ENCODE measurements at regions not wholly inside any gene's neighbourhood (a gene's known extent, or its start where the extent isn't known, plus 50 kb on each side); places are given as distances from the start of the nearest gene placed in this dataset.
"Not testable (repeated sequence)": the region's sequence is repeated elsewhere in the genome, so short reads cannot be mapped to it uniquely, and the experiment has no call there.

DNA sequence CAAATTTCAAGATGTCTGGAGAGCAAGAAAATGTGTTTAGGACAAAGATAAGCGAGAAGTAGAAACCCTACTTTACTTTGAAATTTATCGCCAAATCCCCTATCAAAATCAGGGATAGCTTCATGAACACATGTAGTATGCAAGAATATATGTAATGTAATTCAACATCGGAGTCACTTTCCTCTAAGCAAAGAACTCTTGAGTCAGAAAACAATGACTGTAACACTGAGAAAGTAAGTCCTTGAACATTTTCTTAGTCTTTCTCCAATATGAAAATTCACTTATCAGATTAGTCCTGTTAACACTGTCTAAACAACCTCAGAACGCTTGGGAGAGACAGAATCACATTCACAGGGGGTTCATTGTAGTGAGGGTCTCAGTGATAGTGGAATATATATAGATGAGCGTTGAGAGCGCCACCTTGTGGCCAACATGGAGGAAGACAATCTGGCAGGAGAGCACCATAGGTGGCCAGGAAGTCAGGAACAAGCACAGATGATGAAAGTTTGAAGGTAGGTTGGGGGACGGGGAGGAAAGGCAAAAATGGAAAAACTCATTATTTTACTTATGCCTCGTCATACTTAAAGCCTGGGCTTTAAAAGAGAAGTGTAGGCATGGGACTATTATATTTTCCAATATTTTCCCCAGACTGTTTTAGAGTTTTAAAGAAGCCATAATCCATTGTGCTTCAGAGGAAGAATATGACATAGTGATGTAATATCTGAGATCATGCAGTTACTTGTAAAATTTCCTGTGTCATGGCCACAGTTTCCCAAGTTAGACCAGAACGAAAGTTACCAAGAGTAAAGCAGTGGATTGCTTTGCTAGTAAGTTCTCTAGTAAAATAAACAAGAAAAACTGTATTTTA lies 115.5 kb upstream of the GNAI1 start:
- DNase-seq: no peak

DNA sequence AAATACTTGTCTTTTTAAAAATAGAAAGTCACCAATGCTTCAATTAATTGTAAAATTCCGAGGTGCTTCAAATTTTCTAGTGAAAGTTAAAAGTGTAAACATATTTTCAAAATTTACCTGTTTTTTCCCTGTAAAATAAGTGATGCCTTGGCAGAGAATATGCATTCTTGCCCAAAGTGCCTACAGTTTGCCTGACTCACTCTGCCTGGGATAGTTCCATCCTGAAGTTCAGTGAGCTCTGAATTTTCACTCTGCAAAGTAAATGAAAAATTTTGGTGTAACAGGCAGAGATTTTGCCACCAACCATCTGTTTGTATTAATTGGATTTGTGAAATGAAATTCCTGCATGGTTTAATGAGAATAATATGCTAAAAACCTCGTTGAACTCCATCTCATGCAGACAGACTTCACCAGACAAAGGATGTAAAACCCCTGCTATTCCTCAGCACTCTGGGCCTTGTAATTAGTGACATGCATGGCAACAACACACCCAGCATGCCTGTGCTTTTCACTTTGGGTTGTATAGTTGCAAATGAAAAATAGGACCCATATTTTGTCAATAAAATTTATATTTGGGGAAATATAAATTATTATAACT lies 117.4 kb upstream of the GNAI1 start:
- no peak for DNase-seq

DNA sequence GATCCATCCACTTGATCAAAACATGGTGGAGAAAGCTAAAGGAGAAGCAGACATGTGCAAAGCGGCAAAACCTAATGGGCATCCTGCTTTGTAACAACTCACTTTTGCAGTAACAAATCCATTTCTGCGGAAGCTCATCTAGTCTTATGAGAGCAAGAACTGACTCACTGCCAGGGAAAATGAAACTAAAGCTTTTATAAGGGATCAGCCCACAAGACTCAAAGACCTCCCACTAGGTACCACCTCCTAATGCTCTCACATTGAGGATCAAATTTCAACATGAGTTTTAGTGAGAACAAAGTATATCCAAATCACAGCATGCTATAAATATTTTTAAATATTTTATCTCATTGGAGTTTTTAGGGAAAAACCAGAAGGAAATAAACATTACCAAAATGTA lies 120.1 kb upstream of the GNAI1 start:
- no peak for DNase-seq

DNA sequence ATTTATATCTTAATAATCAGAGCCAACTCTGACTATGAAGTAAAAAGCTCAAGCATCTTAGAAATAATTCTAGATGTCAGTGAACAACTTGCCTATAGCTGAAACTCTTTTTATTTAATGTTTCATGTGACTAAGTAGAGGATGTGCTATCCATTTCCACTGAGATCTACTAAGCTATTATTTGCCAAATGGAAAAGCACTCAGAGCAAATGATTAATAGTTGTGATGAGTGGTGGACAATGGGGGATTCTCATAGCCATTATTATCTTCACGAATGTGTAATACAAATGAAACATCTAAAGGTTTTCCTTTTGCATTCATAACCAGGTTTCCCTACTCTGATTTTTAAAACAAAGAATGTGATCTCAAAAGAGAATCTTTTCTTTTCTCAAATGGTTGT lies 126.6 kb upstream of the GNAI1 start:
- DNase-seq: no peak

DNA sequence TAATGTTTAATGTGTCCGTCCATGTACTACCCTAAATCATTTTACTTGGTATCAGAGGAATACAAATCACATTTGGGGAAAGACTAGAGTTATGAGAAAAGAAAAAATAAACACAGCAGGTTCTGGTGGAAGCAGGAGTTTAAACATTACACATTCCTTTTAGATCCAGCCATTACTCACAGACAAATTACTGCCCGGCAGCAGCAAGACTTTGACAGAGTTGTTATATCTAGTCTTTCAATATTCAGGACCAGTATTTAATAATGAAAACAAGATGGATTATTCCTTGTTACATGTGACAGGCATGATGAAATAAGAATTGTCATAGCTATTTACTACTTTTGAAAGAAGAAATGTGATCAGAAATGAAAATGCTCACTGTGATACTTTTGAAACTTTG lies 131.8 kb upstream of the GNAI1 start:
- DNase-seq: no peak

DNA sequence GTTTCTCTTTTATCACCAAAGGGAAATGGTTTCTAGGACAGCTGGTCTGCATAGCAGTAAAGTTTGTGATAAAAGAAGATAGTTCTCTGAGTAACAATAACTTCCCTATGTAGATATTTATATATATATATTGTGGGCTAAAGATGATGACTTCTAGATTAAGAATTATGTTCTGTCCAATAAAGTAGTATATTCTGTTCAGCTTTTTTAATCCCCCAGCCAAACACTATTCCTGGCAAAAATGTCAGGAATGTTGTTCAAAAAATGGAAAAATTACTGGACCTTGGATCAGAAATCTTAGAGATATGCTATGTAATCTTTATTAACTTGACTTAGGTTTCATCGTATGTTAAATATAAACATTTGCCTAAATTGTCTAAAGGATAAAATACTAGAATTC lies 136.3 kb upstream of the GNAI1 start:
- DNase-seq: no peak

DNA sequence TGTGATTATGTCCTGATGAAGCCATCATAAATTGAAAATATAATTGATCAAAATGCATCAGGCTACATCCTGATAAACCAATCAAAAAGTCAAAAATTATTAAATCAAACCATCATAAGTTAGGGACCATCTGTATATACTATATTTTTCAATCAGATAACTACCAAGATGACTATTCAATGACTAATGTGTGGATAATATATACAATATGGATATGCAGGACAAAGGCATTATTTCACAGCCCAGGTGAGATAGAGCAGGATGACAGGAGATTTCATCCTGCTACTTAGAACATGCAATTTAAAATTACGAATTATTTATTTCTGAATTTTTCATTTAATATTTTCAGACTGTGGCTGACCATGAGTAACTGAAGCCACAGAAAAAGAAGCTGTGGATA lies 137.3 kb upstream of the GNAI1 start:
- DNase-seq: no peak

DNA sequence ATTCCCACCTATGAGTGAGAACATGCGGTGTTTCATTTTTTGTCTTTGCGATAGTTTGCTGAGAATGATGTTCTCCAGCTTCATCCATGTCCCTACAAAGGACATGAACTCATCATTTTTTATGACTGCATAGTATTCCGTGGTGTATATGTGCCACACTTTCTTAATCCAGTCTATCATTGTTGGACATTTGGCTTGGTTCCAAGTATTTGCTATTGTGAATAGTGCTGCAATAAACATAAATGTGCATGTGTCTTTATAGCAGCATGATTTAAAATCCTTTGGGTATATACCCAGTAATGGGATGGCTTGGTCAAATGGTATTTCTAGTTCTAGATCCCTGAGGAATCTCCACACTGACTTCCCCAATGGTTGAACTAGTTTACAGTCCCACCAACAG lies 138.9 kb upstream of the GNAI1 start:
- DNase-seq: not testable (repeated sequence)

DNA sequence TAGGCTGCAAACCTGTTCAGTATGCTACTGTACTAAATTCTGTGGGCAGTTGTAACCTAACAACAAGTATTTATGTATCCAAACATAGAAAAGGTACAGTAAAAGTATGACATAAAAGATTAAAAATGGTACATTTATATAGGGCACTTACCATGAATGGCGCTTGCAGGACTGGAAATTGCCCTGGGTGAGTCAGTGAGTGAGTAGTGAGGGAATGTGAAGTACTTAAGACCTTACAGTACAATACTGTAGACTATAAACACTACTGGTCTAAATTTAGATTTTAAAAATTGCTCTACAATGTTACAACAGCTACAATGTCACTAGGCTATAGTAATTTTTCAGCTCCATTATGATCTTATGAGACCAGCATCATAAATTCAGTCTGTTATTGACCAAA lies 146.0 kb upstream of the GNAI1 start:
- DNase-seq: no peak

DNA sequence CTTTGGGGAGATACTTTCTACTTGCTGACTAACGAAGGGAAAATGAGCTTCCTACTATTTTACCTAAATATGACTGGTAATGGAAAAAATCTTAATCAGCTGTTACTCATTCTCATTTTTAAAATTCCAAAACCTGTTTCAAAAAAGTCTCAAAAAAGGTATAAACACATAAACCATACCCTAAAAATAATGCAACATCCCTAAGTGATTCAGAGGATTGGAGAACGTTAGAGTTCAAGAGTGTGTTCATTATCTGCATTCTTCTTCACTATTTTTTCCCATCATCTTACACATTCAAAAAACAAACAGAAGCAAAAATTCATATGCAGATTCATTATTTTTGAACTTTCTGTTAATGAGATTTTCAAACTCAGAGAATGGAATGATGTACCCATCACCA lies 150.4 kb upstream of the GNAI1 start:
- no peak for DNase-seq

DNA sequence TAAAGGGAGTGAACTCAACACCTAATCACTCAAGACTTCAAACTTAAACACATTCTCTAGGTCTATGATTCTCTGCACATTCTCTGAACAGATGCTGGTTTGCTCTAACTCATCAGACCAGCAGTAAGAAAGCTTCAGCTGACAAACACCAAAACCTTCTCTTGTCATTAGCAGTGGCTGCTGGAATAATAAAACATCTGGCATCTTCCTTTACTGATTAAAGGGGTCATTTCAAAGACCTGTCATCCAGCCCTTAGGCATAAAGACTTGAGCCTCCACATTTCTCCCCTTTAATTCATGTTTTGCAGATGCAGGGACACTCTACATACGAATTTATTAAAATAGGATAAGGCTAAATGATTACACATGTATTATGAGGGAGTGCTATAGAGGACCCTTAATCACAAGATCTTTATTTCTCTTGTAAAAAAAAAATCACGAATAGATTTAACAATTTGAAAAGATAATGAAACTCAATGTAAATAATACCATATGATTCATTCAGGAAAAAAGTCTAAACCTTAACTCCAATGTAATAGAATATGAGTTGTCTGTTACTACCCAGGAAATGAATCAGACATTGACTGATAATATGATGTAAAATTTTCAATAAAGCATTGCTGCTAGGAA lies 152.4 kb upstream of the GNAI1 start:
- DNase-seq: no peak

DNA sequence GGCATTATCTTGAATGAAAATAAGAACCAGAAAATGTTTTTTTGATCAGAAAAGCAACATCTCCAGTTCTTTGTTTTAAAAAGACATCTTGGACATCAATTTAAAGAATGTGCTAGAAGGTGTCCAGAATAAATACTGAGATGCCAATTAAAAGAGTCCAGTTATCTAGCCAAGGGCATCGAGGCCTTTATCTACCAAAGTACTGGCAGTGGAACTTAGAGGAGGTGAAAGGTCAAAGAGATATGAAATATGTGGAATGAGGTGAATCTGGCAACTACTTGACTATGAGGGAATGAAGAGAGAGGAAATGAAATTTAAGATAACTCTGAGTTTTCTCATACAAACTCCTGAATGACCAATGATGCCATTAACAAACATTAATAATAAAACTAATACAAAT lies 154.3 kb upstream of the GNAI1 start:
- DNase-seq: no peak

DNA sequence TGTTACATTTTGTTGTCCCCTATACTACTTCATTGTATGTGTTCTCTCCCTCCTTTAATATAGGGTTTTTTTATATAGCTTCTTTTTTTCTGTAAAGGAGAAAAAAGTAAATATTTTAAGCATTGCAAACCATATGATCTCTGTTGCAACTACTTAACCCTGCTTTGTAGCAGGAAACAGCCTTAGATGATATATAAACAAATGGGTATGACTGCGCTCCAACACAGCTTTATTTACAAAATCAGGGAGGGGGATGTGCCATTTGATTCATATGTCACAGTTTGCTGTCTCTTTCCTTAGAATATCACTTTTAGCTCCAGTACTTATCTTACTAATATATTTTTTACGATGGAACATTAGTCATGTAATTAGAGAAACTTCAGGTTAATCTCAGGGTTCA lies 155.2 kb upstream of the GNAI1 start:
- DNase-seq: no peak

DNA sequence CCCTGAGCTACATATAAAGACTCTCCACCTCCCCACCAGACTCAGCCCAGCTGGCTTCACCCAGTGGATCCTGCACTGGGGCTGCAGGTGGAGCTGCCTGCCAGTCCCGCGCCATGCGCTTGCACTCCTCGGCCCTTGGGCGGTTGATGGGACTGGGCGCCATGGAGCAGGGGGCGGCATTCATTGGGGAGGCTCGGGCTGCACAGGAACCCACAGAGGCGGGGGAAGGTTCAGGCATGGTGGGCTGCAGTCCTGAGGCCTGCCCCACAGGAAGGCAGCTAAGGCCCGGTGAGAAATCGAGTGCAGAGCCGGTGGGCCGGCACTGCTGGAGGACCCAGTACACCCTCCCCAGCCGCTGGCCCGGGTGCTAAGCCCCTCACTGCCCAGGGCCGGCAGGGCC lies 157.2 kb upstream of the GNAI1 start:
- DNase-seq: no peak

DNA sequence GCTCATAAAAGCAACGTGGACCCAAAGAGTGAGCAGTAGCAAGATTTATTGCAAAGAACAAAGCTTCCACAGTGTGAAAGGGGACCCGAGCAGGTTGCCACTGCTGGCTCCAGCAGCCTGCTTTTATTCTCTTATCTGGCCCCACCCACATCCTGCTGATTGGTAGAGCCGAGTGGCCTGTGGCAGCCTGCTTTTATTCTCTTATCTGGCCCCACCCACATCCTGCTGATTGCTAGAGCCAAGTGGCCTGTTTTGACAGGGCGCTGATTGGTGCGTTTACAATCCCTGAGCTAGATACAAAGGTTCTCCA lies 158.0 kb upstream of the GNAI1 start:
- peak in 1 of 4 experiments; percentile 6 for DNase-seq

DNA sequence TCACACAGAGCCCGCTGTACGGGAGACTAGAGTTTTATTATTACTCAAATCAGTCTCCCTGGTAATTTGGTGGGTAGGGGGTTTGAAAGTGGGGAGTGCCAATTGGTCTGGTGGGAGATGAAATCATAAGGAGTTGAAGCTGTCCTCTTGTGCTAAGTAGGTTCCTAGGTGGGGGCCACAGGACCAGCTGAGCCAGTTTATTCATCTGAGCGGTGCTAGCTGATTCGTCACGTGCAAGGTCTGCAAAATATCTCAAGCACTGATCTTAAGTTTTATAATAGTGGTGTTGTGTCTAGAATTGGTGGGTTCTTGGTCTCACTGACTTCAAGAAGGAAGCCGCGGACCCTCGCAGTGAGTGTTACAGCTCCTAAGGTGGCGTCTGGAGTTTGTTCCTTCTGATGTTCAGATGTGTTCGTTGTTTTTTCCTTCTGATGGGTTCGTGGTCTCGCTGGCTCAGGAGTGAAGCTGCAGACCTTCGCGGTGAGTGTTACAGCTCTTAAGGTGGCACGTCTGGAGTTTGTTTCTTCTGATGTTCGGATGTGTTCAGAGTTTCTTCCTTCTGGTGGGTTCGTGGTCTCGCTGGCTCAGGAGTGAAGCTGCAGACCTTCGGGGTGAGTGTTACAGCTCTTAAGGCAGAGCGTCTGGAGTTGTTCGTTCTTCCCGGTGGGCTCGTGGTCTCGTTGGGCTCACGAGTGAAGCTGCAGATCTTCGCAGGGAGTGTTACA lies 158.5 kb upstream of the GNAI1 start:
- DNase-seq: not testable (repeated sequence)

DNA sequence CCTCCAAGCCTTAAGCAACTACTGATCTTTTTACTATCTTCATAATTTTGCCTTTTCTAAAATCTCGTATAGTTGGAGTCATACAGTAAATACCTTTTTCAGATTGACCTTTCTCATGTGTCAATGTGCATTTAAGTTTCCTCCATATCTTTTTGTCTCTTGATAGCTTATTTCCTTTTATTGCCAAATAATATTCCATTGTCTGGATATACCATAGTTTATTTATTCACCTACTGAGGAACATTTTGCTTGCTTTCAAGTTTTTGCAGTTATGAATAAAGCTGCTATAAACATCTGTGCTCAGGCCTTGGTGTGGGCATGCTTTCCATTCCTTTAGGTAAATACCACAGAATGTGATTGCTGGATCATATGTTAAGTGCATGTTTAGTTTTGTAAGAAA lies 161.2 kb upstream of the GNAI1 start:
- no peak for DNase-seq

DNA sequence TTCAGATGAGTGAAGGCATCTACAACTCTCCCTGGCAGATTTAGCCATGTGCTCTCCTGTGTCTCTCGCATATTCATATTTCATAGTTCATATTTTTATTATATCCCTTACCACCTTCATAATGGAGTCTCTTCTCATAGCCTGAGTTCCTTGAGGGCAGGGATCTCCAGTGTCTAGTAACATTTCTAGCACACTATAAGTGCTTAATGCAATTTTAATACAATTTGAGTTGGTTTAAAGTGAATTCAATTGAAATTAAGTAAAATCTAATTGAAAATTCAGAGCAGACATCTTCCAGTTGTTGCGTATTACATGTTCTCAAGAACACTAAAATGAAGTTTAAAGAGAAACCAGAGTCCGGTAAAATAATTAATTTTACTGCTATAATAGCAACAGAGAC lies 163.6 kb upstream of the GNAI1 start:
- DNase-seq: no peak

DNA sequence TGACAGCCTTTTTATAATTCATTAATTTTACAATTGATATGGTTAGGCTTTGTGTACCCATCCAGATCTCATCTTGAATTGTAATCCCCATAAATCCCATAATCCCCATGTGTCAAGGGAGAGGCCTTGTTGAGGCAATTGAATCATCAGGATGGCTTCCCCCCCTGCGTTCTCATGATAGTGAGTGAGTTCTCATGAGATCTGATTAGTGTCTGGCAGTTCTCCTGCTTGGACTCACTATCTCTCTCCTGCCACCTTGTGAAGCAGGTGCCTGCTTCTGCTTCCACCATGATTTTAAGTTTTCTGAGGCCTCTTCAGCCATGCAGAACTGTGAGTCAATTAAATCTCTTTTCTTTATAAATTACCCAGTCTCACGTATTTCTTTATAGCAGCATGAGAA lies 165.7 kb upstream of the GNAI1 start:
- DNase-seq: no peak

DNA sequence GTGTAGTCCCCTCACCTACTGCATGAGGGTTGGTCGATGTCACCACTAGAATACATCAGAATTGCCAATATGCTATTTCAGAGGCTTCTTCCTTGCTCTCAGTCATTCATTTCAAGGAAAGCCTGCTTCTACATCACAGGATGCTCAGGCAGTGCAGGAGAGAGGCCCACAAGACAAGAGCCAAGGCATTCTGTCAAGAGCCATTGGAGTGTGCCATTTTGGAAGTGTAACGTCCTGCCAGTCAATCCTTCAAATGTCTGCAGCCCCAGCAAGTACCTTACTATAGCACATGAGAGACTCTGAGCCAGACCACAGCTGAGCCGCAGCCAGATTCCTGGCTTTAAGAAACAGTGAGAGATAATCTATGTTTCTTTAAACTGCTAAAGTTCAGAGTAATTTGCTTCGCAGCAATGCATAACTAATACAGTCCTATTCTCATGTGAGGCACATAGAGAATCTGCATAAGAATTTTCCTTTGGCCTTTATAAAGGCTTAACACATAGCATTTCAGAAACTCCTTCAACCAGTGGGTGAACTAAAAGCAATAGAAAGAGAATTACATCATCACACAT lies 166.5 kb upstream of the GNAI1 start:
- DNase-seq: no peak

DNA sequence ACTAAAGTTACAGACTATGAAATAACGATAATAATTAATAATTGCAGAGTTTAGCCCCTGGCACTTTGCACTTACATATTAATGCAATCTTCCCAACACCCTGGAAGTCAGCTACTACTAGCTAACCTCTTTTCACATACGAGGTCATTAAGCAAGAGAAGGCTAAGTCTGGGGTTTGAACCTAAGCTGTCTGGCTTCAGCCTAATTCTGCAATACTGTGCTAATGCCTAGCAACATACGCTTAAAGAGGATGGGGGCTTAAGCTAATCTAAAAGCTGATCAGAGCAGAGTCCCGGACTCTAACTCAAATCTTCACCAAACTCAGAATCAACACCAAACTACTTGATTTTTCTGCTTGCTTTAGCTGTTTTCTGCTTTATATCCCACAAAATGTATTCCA lies 168.7 kb upstream of the GNAI1 start:
- DNase-seq: no peak

DNA sequence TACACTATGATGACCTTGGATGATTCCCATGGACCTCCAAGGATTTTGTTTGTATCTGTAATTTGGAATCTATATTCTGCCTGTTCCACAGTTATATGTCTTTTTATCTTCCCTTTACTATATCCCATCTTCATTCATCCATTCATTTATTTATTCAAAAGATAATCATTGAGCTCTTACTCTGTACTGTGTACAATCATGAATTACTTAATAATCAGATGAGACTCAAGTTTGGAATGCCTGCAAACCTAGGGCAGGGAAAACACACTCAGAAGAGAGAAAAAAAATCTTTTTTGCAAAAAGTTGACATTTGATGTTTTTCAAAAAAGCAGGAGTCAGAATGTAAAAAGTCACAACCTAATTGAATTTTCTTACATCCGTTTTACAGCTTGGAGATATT lies 170.2 kb upstream of the GNAI1 start:
- DNase-seq: no peak

DNA sequence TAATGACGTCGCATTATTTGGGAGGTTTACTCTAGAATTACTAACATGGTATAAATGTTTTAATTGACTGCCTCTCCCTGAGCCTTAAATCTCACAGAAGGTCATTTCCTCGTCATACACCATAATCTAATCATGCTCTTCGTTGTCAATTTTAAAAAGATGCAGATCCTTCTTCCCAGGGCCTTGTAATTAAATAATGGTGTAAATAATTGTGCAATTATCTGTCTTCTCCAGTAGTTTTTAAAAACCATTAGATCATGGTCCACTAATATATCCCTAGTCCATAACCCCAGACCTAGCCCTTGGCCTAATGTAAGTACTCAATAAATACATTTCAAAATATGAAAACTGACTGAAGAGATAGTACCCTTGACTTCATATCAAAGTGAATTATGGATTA lies 181.5 kb upstream of the GNAI1 start:
- DNase-seq: no peak

DNA sequence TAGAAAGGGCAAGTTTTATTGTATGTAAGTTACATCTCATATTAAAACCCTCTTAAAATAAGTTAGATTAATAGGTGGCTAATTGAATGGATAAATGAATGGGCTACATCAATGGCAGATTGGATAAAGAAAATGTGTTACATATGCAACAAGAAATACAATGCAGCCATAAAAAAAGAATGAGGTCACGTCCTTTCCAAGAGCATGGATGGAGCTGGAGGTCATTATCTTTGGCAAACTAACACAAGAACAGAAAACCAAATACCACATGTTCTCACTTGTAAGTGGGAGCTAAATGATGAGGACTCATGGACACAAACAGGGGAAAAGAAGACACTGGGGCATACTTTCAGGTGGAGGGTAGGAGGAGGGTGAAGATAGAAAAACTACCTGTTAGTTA lies 182.2 kb upstream of the GNAI1 start:
- no peak for DNase-seq
